Sigmoid colon (tissue), 6 donors: ENCODE measurements at regions not wholly inside any gene's neighbourhood (a gene's known extent, or its start where the extent isn't known, plus 50 kb on each side); places are given as distances from the start of the nearest gene placed in this dataset.
"Not testable (repeated sequence)": the region's sequence is repeated elsewhere in the genome, so short reads cannot be mapped to it uniquely, and the experiment has no call there.

ENCODE experiments used
- DNase-seq: peaks from one replicate; pipeline ENCODE4 v3.0.0-alpha.2; 2019
- H3K27ac ChIP-seq, 4 donors: fragments of 200-600 bp; sonication (generic); one replicate each; pipeline ENCODE4 v1.5.1; 2016 to 2019; ENCODE audit warnings: mild to moderate bottlenecking in 1 of 4
- H3K27me3 ChIP-seq, 3 donors: fragments of 200-600 bp; sonication (generic); one replicate each; pipeline ENCODE4 v1.5.1; 2019; ENCODE audit warnings: mild to moderate bottlenecking in 1 of 3
- H3K36me3 ChIP-seq, 4 donors: fragments of 200-600 bp; sonication (generic); one replicate each; pipeline ENCODE4 v1.5.1; 2016 to 2019
- H3K4me1 ChIP-seq, 4 donors: fragments of 200-600 bp; sonication (generic); one replicate each; pipeline ENCODE4 v1.5.1; 2017 to 2019
- H3K4me3 ChIP-seq, 4 donors: fragments of 200-600 bp; sonication (generic); one replicate each; pipeline ENCODE4 v1.5.1; 2017 to 2019; ENCODE audit warnings: mild to moderate bottlenecking in 2 of 4, moderate library complexity in 1 of 4
- H3K9me3 ChIP-seq, 4 donors: fragments of 200-600 bp in 3 of 4; sonication (generic) in 3 of 4; one replicate each; pipeline versions ENCODE4 v1.5.1 to v1.6.1; 2013 to 2019
- CTCF ChIP-seq, 4 experiments: fragments of 450-650 bp in 3 of 4; fragments of 200-600 bp in 1 of 4; IDR thresholded peaks; one replicate each; pipeline ENCODE4 v1.5.1; 2016 to 2019; ENCODE audit warnings: antibody characterized with exemption in 4 of 4, mild to moderate bottlenecking in 3 of 4, moderate library complexity in 2 of 4
- EP300 ChIP-seq, 4 donors: sonication (generic); formaldehyde crosslinking; IDR thresholded peaks; one replicate each; pipeline ENCODE4 v1.6.1; 2017; ENCODE audit warnings: antibody characterized with exemption in 4 of 4
- POLR2A ChIP-seq, 2 donors: fragments of 450-650 bp; IDR thresholded peaks; one replicate each; pipeline ENCODE4 v1.6.1; 2016; ENCODE audit warnings: antibody characterized with exemption in 2 of 2, mild to moderate bottlenecking in 2 of 2, moderate library complexity in 2 of 2
- POLR2AphosphoS5 ChIP-seq, 4 donors: sonication (generic); formaldehyde crosslinking; IDR thresholded peaks; one replicate each; pipeline ENCODE4 v1.6.1; 2017; ENCODE audit warnings: antibody characterized with exemption in 4 of 4
- WGBS, 2 donors: extraction: QIAGEN DNeasy Blood & Tissue Kit; methylation state at CpG; one replicate each; pipeline ENCODE4 v1.1.7; 2013; 5-methylcytosine and 5-hydroxymethylcytosine counted together
- intact Hi-C: fragments of 100-400 bp; cut with DNase I; formaldehyde crosslinking; loops from one replicate; pipeline ENCODE4 v1.15.1; 2023
- donor health status: healthy with polysubstance abuse.
- donor health status: healthy.

- DNase-seq, result no peak
- Histone ChIP-seq H3K4me1 (no peaks in the 10 kb centered on the region), H3K27ac (no peak overlapping the region), H3K9me3 (no peaks in the 10 kb centered on the region), H3K36me3 (no peaks in the 10 kb centered on the region), H3K4me3 (no peak overlapping the region), H3K27me3 (no peaks in the 10 kb centered on the region)
- whole genome bisulfite sequencing, 2 donors, result 53 to 59% methylated on average over 6 of the region's 6 CpGs
- TF ChIP-seq EP300 (IDR thresholded peaks at IDR 0.05) (no peak), CTCF (IDR thresholded peaks at IDR 0.05) (no peak), POLR2AphosphoS5 (IDR thresholded peaks at IDR 0.05) (no peak), POLR2A (IDR thresholded peaks at IDR 0.05) (no peak)
- intact Hi-C loops, result no loop called here
Observed at GRCh38 chr20:6277661-6278240, 154.9 kb upstream of the FERMT1 start.

- H3K4me3 ChIP-seq, H3K9me3 ChIP-seq, DNase-seq, H3K36me3 ChIP-seq, H3K27me3 ChIP-seq, H3K27ac ChIP-seq, H3K4me1 ChIP-seq, intact Hi-C loops: not testable (repeated sequence)
Observed at GRCh38 chr20:6270404-6270803, 147.6 kb upstream of the FERMT1 start.

GRCh38 chr20:6269168-6269873 is 146.5 kb upstream of the FERMT1 start:
- Histone ChIP-seq H3K4me3 (no peak overlapping the region), H3K4me1 (no peaks in the 10 kb centered on the region), H3K9me3 (no peaks in the 10 kb centered on the region), H3K27ac (no peak overlapping the region), H3K27me3 (no peaks in the 10 kb centered on the region), H3K36me3 (no peaks in the 10 kb centered on the region)
- intact Hi-C loops, result no loop called here
- TF ChIP-seq POLR2AphosphoS5 (IDR thresholded peaks at IDR 0.05) (no peak), CTCF (IDR thresholded peaks at IDR 0.05) (no peak), POLR2A (IDR thresholded peaks at IDR 0.05) (no peak), EP300 (IDR thresholded peaks at IDR 0.05) (no peak)
- no peak for DNase-seq
- WGBS, 2 donors, result 61 to 67% methylated on average over 8 of the region's 8 CpGs

- Histone ChIP-seq H3K4me3 (no peak overlapping the region), H3K27me3 (no peaks in the 10 kb centered on the region), H3K9me3 (no peaks in the 10 kb centered on the region), H3K27ac (no peak overlapping the region), H3K36me3 (no peaks in the 10 kb centered on the region), H3K4me1 (no peaks in the 10 kb centered on the region)
- intact Hi-C loops, result no loop called here
- no peak for DNase-seq
- 58 to 61% methylated on average over 10 of the region's 10 CpGs for WGBS, 2 donors
- TF ChIP-seq EP300 (IDR thresholded peaks at IDR 0.05), result no peak
- no peak for TF ChIP-seq POLR2A (IDR thresholded peaks at IDR 0.05)
- TF ChIP-seq CTCF (IDR thresholded peaks at IDR 0.05), result no peak
- TF ChIP-seq POLR2AphosphoS5 (IDR thresholded peaks at IDR 0.05), result no peak
Observed at GRCh38 chr20:6265204-6265904, 142.5 kb upstream of the FERMT1 start.

GRCh38 chr20:6253396-6253795 is 130.6 kb upstream of the FERMT1 start:
- peaks cover 0 to 2% (median 0%) of the 10 kb centered on the region in 4 donors for H3K9me3 ChIP-seq
- H3K4me1 ChIP-seq, result no peaks in the 10 kb centered on the region
- TF ChIP-seq POLR2A (IDR thresholded peaks at IDR 0.05), result no peak
- no peaks in the 10 kb centered on the region for H3K27me3 ChIP-seq
- H3K4me3 ChIP-seq, result no peak overlapping the region
- intact Hi-C loops, result no loop called here
- 76 to 79% methylated on average over 2 of the region's 2 CpGs for WGBS, 2 donors
- H3K27ac ChIP-seq, result no peak overlapping the region
- DNase-seq, result no peak
- no peaks in the 10 kb centered on the region for H3K36me3 ChIP-seq
